CD4-positive, alpha-beta T cell treated with Interleukin-15 for 4 hours (primary cell): ENCODE measurements at regions not wholly inside any gene's neighbourhood (a gene's known extent, or its start where the extent isn't known, plus 50 kb on each side); places are given as distances from the start of the nearest gene placed in this dataset.

Experiments used
- DNase-seq: peaks from one replicate; pipeline ENCODE4 v3.0.0-alpha.2; 2020; ENCODE audit warnings: low spot score

DNA sequence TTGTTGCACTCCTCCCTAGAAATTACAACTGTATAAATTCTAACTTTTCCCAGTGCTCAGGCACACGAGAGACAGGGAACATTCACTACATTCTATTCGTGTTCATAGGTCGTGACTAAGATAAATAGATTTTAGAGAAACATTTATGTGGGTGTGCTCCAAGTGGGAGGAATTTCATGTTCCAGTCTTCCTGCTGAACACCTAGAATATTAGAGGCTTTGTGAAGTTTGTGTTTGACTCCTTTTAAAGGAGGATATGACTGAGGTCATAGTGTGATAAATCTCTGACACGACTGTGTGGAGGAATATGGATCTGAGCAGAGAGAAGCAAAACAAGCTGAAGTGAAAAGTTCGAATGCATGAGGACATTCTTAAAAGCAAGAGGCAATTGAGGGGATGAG, 355.3 kb downstream of the ZSWIM6 start:
- DNase-seq, result no peak

DNA sequence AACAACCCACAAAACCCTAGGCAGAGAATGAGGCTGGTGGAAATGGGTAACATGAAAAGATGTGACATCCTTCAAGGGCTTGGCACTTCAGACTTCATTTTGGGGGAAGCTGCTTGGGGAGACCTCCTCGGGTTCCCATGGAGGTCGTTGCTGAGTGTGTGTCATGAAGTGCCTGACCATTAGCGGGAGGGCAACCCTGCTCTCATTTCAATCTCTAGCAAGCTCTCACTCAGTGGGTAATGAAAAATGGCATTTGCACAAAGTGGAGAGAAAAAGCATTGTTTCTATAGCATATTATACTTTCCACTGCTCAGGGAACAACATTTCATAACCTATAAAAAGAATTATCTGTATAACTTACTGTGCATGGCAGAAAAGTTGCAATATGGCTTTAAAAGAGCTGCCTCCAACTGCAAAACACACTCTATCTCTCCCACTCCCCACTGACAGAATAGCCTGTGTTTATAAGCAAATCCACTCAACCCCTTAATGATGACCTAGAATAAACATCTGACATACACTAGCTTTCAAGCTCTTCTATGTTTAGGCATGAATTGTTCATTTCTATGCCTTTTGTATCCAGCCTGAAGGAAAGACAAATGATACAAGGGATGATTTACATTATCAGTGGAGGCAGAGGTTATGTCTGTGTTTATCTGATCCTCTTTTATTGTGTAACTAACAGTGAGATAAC, 357.2 kb downstream of the ZSWIM6 start:
- no peak for DNase-seq

DNA sequence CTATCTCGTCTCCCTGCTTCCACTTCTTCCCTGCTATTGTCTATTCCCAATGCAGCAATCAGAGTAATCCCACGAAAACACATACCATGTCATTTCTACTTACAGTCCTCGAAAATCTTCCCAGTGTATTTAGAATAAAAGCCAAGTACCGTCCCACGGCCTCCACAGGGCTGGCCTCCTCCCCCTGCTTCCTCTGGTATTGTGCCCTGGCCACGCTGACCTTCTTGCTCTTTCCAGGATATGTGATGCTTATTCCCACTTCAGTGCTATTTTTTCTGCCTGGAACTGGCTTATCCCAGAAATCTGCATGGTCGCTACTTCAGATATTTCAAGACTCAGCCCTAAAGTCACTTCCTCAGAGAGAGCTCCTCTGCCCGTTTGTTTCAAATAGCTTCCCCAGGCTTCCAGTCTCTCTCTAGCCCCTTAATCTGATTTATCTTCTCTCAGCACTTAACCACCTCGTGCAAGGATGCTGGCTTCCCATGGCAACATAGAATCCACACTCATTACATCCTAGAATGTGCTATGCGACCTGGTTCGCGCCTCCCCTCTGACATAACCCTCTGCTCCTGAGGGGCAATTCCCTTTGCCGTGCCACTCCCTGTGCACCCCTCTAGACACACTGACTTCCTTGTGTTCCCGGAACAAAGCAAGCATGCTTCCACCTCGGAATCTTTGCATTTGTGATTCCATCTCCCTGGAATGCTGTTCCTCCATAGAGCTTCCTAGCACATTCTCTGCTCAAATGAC, 365.9 kb downstream of the ZSWIM6 start:
- no peak for DNase-seq

DNA sequence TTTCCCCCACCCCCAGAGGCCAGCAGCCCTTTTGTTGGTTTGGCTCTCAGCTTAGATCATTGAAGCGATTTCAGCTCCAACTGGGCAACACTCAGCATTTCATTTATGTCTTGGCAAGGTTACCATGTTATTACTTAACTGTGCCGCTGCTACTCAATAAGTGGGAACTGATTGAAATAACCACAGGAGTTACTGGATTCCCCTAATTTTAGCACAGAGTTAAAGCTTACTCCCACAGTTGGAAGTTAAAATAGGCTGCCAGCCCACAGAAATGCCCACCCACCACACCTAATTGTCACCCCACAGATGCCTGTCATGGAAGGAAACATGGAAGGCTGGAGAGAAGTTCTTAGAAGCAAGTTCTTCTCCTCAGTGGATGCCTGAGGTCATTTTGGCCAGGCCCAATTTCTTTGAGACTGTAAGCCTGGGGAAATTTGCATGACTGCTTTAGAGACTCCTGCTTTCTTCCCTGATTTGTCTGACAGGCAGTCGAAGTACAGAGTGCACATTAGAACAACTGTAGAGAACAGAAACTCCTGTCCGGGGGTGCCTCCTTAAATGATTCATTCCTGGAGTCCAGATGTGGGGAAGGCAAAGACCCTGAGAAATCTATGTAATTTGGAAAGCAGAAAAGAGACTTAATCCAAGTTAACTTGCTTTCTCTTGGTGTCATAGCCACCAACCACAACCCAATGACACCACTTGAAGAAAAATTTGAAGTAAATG, 370.0 kb downstream of the ZSWIM6 start:
- no peak for DNase-seq

GRCh38 chr5:61702784-61703183, 370.7 kb downstream of the ZSWIM6 start:
- DNase-seq, result no peak

GRCh38 chr5:61704289-61704688, 372.2 kb downstream of the ZSWIM6 start:
- DNase-seq, result no peak

DNA sequence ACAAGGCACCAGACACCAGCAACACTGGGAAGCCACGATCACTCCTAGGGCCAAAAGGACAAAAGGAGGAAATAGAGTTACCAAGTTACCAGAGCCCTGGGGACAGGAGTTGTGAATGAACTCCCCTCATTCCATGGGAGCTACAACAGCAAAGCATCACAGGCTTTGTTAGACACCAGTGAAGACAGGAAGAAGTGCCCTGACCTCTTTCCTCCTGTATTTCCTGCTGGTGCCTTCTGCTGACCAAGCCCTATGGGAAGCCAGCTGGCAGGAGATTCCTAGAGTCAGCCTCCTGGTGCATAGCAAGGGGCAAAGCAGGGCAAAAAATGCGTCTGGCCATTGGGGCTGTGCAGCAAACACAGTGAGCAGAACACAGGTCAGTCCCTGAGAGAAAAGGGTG, 374.7 kb downstream of the ZSWIM6 start:
- no peak for DNase-seq

DNA sequence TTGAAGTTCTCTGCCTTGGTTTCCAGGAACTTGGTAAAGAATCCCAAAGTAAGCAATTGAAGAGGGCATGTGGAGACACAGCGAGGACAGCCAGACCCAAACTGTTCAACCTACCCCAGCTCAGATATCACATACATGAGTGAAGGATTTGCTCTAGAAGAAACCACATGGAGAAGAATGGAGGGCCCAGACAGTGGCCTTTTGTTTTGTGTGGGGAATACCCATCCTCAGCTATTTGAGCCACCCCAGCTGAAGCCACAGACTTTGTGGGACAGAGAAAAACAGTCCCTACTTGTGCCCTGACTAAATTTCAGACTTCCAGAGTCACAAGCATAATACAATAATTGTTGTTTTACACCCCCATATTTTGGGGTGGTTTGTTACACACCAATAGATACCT, 387.1 kb downstream of the ZSWIM6 start:
- DNase-seq, result no peak

DNA sequence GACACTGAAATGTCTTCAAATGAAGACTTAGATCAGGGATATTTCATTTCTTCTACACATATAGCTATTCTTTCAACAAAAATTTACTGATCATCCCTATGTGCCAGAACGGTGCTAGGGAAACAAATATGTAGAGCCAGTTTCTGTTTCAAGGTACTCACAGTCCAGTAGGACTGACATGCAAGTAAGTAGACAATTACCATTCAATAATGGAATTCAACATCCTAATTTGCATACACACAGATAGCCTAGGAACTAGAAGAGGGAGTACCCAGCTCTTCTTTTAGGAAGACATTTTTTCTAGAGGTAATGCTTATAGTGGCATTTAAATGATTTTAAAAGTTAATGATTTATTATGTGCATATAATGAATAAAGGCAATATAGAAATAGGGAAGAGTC, 388.8 kb downstream of the ZSWIM6 start:
- DNase-seq, result no peak

GRCh38 chr5:61724102-61724501, 392.0 kb downstream of the ZSWIM6 start:
- no peak for DNase-seq

- DNase-seq, result no peak
Observed at GRCh38 chr5:61728287-61728686, 396.2 kb downstream of the ZSWIM6 start.

GRCh38 chr5:61730866-61731265, 398.8 kb downstream of the ZSWIM6 start:
- DNase-seq, result no peak

GRCh38 chr5:61731267-61731945, 399.3 kb downstream of the ZSWIM6 start:
- DNase-seq, result no peak

- no peak for DNase-seq
Observed at GRCh38 chr5:61731946-61732314, 399.9 kb downstream of the ZSWIM6 start.

DNA sequence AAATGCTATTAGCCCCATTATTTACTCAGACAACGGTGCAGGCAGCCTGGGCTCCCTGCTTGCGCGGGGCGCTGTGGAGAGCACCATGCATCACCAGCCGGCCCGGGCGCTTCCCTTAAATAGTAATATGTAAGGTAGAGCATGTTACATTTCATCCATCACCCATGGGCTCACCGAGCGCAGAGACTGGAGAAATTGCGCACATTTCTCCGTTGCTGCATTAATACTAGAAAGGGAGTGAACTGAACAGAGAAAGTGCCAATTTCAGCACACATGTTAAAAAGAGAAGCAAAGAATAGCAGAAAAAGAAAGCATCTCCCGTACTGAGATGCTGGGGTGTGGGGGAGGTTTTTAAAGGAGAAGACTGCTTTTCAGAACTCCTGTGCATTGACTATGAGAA, 400.3 kb downstream of the ZSWIM6 start:
- DNase-seq, result no peak

DNA sequence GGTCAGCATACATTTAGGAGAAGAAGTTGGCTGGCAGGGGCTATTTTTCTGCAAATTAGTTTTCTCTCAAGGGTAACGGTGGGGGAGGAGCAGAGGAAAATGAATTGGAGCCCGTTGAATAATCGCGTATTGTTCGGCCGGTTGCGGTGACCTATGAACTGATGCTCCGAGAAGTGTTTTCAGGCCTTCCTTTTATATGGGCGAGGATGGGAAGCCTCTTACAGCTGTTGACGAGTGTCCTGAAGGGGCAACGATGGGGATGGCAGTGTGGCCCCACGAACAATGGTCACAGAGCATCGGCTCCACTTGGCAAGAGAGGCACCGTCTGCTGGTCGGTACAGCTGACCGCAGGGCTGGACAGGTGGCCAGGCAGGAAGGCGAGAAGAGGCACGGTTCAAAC, 400.7 kb downstream of the ZSWIM6 start:
- no peak for DNase-seq

DNA sequence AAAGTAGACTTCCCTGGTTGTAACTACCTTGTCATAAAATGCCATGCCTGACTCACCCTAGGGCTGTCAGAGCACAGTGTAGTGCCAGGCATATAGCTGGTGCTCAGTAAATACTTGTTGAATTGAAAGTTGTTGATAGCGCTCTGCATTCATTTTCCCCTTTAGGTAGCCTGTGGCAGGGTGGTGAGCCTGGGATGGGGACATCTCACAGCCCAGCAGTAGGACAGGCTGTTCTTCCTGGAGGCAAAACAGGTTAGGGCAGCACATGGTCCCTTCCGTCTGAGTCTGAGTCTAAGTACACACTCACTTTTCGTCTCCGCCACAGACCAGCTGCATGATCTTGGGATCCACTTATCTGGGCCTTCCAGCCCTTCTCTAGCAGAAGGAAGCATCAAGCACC, 401.9 kb downstream of the ZSWIM6 start:
- no peak for DNase-seq

DNA sequence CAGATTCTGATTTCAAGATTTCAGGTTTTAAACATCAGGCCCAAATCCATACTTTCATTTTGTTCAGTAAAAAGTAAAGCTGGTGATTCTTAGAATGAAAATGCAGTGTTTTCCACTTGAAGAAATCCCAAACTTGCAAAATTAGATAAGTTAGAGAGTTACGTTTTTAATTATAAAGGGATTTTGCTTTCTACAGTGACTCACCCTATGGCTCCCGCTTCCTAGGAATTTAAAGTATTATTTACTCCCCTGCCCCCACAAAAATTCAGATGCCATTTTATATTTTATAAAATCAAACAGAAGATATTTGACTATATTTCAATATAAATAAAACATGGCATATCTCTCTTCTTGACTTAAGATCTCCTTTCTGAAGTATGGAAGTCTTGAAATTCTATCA, 402.9 kb downstream of the ZSWIM6 start:
- no peak for DNase-seq

GRCh38 chr5:61735531-61735930, 403.5 kb downstream of the ZSWIM6 start:
- DNase-seq, result no peak

DNA sequence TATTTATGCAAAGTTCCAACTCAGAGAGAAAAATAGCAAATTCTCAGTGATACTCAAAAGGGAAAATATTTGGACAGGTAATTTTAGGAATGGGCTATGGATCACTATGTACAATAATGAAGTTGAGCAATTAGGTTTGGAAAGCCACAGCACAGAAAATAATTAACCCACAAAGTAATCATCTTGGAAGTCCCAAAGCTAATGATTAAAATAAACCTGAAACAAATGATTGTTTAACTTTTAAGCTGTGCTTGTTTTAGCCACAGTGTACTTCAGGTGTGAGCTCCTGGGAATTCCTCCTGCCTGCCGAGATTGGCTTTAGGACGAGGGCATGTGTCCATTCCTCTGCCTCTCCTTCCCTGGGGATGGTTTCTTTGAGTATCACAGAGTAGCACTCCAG, 403.9 kb downstream of the ZSWIM6 start:
- no peak for DNase-seq

DNA sequence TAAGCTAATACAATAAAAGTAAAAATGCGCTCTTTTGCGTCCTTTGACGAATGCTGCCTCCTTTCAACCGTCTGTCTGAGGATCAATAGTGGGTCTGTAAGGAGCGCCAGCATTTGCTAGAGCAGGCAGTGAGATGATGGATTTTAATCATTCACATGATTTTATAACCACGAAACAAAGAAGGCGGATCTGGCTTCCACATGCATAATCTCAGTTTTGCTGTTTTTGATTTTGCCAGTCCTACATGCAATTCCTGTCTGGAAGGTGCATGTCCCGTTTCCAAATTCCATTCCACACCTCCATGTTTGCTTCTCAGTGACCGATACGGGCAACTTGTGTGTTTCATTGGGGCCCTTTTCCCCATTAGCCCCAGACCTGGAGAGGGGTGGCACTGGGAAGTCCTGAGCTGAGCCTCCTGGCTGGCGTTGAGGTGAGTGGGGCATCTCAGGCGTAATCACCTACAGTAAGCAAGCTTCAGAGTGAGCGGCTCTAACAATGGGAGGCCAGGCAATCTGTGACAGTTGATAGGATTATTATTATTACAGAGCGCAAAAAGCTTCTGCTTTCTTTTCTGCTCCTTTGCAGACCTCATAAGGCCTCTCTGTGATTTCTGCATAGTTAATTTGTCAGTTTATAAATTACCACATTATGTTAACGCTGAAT, 405.4 kb downstream of the ZSWIM6 start:
- DNase-seq, result no peak

DNA sequence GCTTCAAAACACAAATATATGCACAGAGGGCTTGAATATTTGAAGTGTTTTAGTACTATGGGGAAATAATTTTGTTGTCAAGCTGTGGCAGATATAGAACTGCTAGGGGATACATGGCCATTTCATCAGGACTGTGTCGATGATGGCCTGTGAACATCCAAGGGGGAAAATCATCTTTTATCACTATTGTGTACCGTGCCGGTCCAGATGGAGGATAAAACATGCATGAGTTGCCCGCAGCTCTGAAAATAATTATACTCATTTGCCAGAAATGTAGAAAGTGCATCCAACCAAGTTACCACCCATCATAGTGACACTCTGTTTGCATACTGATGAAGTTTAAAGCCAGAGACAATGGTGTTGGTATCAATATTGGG, 405.9 kb downstream of the ZSWIM6 start:
- no peak for DNase-seq
